ENCODE measurements at regions not wholly inside any gene's neighbourhood (a gene's known extent, or its start where the extent isn't known, plus 50 kb on each side); places are given as distances from the start of the nearest gene placed in this dataset.

- no peak overlapping the region for H3K27ac ChIP-seq (ENCODE audit: low read length)
- no peak for DNase-seq (ENCODE audit: low read depth, low spot score)
- no peaks in the 10 kb centered on the region for H3K36me3 ChIP-seq (ENCODE audit: control insufficient read depth, insufficient read depth, low read length)
- no peaks in the 10 kb centered on the region for H3K27me3 ChIP-seq (ENCODE audit: control insufficient read depth, insufficient read depth, low read length)
- TF ChIP-seq POLR2AphosphoS5 (IDR thresholded peaks at IDR 0.05; ENCODE audit: low read depth, low read length) (no peak), SIN3A (IDR thresholded peaks at IDR 0.05; ENCODE audit: borderline replicate concordance, insufficient read depth, low read depth, low read length) (no peak), TCF7L2 (IDR thresholded peaks at IDR 0.05; ENCODE audit: low read depth, low read length) (no peak), REST (IDR thresholded peaks at IDR 0.05; ENCODE audit: insufficient read depth in 1 of 2, low read depth in 2 of 2, low read length in 1 of 2) (no peak), CTCF (IDR thresholded peaks at IDR 0.05) (no peak)
- in situ Hi-C loops (cut with HindIII; ENCODE audit: low pct_unique_long_range_greater_than_20kb, low sequenced_read_pairs): no loop called here
- ATAC-seq: no peak
- intact Hi-C loops (cut with micrococcal nuclease; ENCODE audit: unreplicated experiment): no loop called here
- H3K4me3 ChIP-seq (ENCODE audit: low read depth in 2 of 2, low read length in 2 of 2): no peak overlapping the region
- no TSS peak for BruUV-seq (replicated peaks)
- POLR2A ChIA-PET: no interaction called here
- CTCF ChIA-PET: no interaction called here
- H3K9me3 ChIP-seq (ENCODE audit: control insufficient read depth, insufficient read depth, low read depth, low read length): no peaks in the 10 kb centered on the region
- H3K4me1 ChIP-seq (ENCODE audit: control insufficient read depth, insufficient read depth, low read length): no peaks in the 10 kb centered on the region
Observed at GRCh38 chr16:54628796-54629625, 301.7 kb upstream of the IRX5 start.

GRCh38 chr16:54627616-54628015 is 303.0 kb upstream of the IRX5 start:
- Histone ChIP-seq H3K27ac (ENCODE audit: low read length) (no peak overlapping the region), H3K4me3 (ENCODE audit: low read depth in 2 of 2, low read length in 2 of 2) (no peak overlapping the region), H3K4me1 (ENCODE audit: control insufficient read depth, insufficient read depth, low read length) (no peaks in the 10 kb centered on the region), H3K27me3 (ENCODE audit: control insufficient read depth, insufficient read depth, low read length) (no peaks in the 10 kb centered on the region), H3K9me3 (ENCODE audit: control insufficient read depth, insufficient read depth, low read depth, low read length) (no peaks in the 10 kb centered on the region), H3K36me3 (ENCODE audit: control insufficient read depth, insufficient read depth, low read length) (no peaks in the 10 kb centered on the region)
- CTCF ChIA-PET: no interaction called here
- no peak for DNase-seq (ENCODE audit: low read depth, low spot score)
- TF ChIP-seq SIN3A (IDR thresholded peaks at IDR 0.05; ENCODE audit: borderline replicate concordance, insufficient read depth, low read depth, low read length) (no peak), TCF7L2 (IDR thresholded peaks at IDR 0.05; ENCODE audit: low read depth, low read length) (no peak), CTCF (IDR thresholded peaks at IDR 0.05) (no peak), REST (IDR thresholded peaks at IDR 0.05; ENCODE audit: insufficient read depth in 1 of 2, low read depth in 2 of 2, low read length in 1 of 2) (no peak), POLR2AphosphoS5 (IDR thresholded peaks at IDR 0.05; ENCODE audit: low read depth, low read length) (no peak)
- BruUV-seq (replicated peaks): no TSS peak
- POLR2A ChIA-PET: no interaction called here
- intact Hi-C loops (cut with micrococcal nuclease; ENCODE audit: unreplicated experiment): no loop called here
- in situ Hi-C loops (cut with HindIII; ENCODE audit: low pct_unique_long_range_greater_than_20kb, low sequenced_read_pairs): no loop called here
- no peak for ATAC-seq
